Smooth muscle cell (in vitro differentiated cells): ENCODE measurements at regions not wholly inside any gene's neighbourhood (a gene's known extent, or its start where the extent isn't known, plus 50 kb on each side); places are given as distances from the start of the nearest gene placed in this dataset.

Source experiments
- DNase-seq: peaks from one replicate; lab custom pipeline; 2025; ENCODE audit not compliant: unreplicated experiment; lab: John Stamatoyannopoulos, UW
- H2AFZ ChIP-seq: fragments of 200-600 bp; sonication (generic); 2 replicates; pipeline ENCODE4 v1.6.0; 2016; ENCODE audit warnings: antibody characterized with exemption, low read depth, mild to moderate bottlenecking
- H3F3A ChIP-seq: fragments of 200-600 bp; sonication (generic); 2 replicates; pipeline ENCODE4 v1.6.0; 2017; ENCODE audit warnings: antibody characterized with exemption, low read depth
- H3K27ac ChIP-seq: fragments of 200-600 bp; sonication (generic); 2 replicates; pipeline ENCODE4 v1.5.1; 2016; ENCODE audit warnings: low read depth, mild to moderate bottlenecking
- H3K27me3 ChIP-seq: fragments of 200-600 bp; sonication (generic); 2 replicates; pipeline ENCODE4 v1.6.1; 2016; ENCODE audit warnings: low read depth, mild to moderate bottlenecking
- H3K36me3 ChIP-seq: fragments of 200-600 bp; sonication (generic); 2 replicates; pipeline ENCODE4 v1.5.1; 2016; ENCODE audit warnings: low read depth
- H3K4me1 ChIP-seq: fragments of 200-600 bp; sonication (generic); 2 replicates; pipeline ENCODE4 v1.5.1; 2016; ENCODE audit warnings: low read depth
- H3K4me2 ChIP-seq: fragments of 200-600 bp; sonication (generic); 2 replicates; pipeline ENCODE4 v1.6.0; 2016; ENCODE audit warnings: mild to moderate bottlenecking
- H3K4me3 ChIP-seq: fragments of 200-600 bp; sonication (generic); 2 replicates; pipeline ENCODE4 v1.5.1; 2016; ENCODE audit warnings: mild to moderate bottlenecking
- H3K79me2 ChIP-seq: fragments of 200-600 bp; sonication (generic); 2 replicates; pipeline ENCODE4 v1.6.0; 2016; ENCODE audit warnings: low read depth, mild to moderate bottlenecking
- H3K9ac ChIP-seq: fragments of 200-600 bp; sonication (generic); 2 replicates; pipeline ENCODE4 v1.6.0; 2016; ENCODE audit warnings: low read depth
- H3K9me3 ChIP-seq: fragments of 200-600 bp; sonication (generic); replicated peaks from 2 replicates; pipeline ENCODE4 v1.5.1; 2016; ENCODE audit warnings: low read depth
- H4K20me1 ChIP-seq: fragments of 200-600 bp; sonication (generic); 2 replicates; pipeline ENCODE4 v1.6.0; 2016; ENCODE audit warnings: low read depth
- WGBS: methylation state at CpG from one replicate; pipeline ENCODE4 v1.1.7; 2016; ENCODE audit warnings: low lambda C conversion rate; 5-methylcytosine and 5-hydroxymethylcytosine counted together
- TF ChIP-seq, protein P1 (sequence below): fragments of 200-600 bp; sonication (generic); IDR thresholded peaks from 2 replicates; pipeline ENCODE4 v1.5.1; 2017; ENCODE audit warnings: borderline replicate concordance, mild to moderate bottlenecking, antibody characterized with exemption; ENCODE audit not compliant: insufficient read depth, poor library complexity, severe bottlenecking

DNA sequence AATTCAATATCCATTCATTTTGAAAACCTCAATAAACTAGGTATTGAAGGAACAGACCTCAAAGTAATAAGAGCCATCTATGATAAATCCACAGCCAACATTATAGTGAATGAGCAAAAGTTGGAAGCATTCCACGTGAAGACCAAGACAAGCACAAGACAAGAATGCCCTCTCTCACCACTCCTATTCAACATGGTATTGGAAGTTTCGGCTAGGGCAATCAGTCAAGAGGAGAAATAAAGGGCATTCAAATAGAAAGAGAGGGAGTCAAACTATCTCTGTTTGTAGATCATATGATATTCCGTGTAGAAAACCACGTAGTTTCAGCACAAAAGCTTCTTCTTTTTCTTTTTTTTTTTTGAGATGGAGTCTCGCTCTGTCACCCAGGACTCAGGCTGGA lies 550.3 kb downstream of the FSCB start:
- Histone ChIP-seq H3K9me3 (no peaks in the 10 kb centered on the region), H3K27me3 (no peaks in the 10 kb centered on the region), H3F3A (no peaks in the 10 kb centered on the region), H4K20me1 (no peaks in the 10 kb centered on the region), H3K4me3 (no peak overlapping the region), H3K4me2 (no peak overlapping the region), H3K4me1 (no peaks in the 10 kb centered on the region), H3K79me2 (no peaks in the 10 kb centered on the region), H2AFZ (no peak overlapping the region), H3K9ac (no peak overlapping the region), H3K36me3 (no peaks in the 10 kb centered on the region), H3K27ac (no peak overlapping the region)
- DNase-seq = no peak
- WGBS = 97% methylated on average over 5 of the region's 5 CpGs
- TF ChIP-seq, protein P1, sequence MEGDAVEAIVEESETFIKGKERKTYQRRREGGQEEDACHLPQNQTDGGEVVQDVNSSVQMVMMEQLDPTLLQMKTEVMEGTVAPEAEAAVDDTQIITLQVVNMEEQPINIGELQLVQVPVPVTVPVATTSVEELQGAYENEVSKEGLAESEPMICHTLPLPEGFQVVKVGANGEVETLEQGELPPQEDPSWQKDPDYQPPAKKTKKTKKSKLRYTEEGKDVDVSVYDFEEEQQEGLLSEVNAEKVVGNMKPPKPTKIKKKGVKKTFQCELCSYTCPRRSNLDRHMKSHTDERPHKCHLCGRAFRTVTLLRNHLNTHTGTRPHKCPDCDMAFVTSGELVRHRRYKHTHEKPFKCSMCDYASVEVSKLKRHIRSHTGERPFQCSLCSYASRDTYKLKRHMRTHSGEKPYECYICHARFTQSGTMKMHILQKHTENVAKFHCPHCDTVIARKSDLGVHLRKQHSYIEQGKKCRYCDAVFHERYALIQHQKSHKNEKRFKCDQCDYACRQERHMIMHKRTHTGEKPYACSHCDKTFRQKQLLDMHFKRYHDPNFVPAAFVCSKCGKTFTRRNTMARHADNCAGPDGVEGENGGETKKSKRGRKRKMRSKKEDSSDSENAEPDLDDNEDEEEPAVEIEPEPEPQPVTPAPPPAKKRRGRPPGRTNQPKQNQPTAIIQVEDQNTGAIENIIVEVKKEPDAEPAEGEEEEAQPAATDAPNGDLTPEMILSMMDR = no peak

DNA sequence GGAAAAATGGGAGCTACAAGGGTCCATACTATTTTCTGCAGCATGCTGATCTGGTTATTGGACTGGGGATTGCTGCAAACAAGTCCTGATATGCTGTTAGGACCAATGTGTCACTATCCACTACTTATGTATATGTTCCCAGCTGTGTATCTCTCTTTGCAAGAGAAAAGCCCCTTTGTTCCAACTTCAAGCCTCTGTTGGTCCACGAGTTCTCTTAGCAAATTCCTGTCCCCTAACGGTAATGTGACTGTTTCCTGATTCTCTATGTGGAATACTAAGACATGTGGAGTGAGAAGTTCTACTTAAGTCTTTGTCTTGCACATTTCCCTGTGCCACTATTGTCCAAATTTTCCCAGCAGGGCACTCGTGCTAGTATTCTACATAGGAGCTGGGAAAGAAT lies 557.7 kb downstream of the FSCB start:
- TF ChIP-seq, protein P1 = no peak

DNA sequence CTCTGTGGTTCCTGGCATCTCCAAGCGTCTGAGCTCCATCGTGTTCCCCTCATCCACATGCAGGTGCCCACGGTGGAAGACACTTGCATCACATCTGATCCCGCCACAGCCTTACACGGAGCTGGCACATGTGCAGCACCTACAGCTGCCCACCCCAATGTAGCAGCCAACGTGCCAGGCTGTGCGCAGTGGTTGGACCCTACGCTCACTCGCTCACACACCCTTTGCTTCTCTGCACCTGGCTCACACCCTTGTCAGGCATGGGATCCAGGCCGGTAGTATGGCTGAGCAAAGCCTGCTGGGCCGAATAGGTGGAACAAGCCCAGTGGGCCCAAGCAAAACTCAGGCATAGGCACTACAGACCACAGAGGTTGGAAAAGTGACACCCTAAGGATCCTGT lies 567.2 kb downstream of the FSCB start:
- no peak overlapping the region for H3K4me2 ChIP-seq
- H3K9ac ChIP-seq = no peak overlapping the region
- H3K79me2 ChIP-seq = no peaks in the 10 kb centered on the region
- DNase-seq = no peak
- no peaks in the 10 kb centered on the region for H3K36me3 ChIP-seq
- H4K20me1 ChIP-seq = no peaks in the 10 kb centered on the region
- TF ChIP-seq, protein P1 = no peak
- no peak overlapping the region for H3K27ac ChIP-seq
- H3K27me3 ChIP-seq = no peaks in the 10 kb centered on the region
- H2AFZ ChIP-seq = no peak overlapping the region
- no peaks in the 10 kb centered on the region for H3F3A ChIP-seq
- no peak overlapping the region for H3K4me3 ChIP-seq
- no peaks in the 10 kb centered on the region for H3K4me1 ChIP-seq
- WGBS = 87% methylated on average over 11 of the region's 11 CpGs
- H3K9me3 ChIP-seq = no peaks in the 10 kb centered on the region

More for the DNA sequence above, 557.7 kb downstream of the FSCB start:
- Histone ChIP-seq H3K27ac (no peak overlapping the region), H3K4me2 (no peak overlapping the region), H3K36me3 (no peaks in the 10 kb centered on the region), H3K9me3 (no peaks in the 10 kb centered on the region), H3F3A (no peaks in the 10 kb centered on the region), H3K4me3 (no peak overlapping the region), H3K27me3 (no peaks in the 10 kb centered on the region), H3K4me1 (no peaks in the 10 kb centered on the region), H3K9ac (no peak overlapping the region), H3K79me2 (no peaks in the 10 kb centered on the region), H4K20me1 (no peaks in the 10 kb centered on the region), H2AFZ (no peak overlapping the region)
- no peak for DNase-seq
- 36% methylated on average over 3 of the region's 3 CpGs for WGBS

DNA sequence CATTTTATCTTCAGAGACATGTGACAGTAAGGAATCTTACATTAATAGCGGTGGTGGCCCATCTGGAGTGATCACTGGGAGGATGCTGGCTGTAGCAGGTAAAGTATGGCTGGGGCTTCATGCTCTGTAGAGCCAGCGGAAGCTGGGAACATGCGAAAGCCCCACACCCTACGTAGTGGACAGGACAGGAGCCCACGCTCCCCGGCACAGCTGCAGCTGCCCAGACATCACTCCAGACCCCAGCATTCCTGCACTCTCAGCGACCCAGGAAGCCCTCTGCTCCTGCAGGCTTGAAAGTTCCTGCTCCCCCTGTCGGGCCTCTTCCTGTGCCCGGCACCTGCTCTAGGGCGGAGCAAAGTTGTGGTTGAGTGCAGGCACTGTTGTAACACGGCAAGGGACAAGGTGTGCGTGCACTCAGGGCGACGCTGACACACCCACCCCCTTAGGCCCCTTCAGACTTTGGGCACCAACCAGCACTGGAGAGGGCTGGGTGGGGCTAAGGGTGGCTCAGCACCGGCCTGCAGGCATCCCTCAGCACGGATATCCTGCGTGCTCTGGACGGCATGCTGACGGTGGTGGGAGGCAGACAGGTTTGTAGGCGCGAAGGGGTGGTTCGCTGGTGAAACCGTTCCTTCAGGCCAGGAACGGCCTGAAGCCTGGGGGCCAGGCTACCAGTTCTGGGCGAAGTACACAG lies 568.3 kb downstream of the FSCB start:
- H2AFZ ChIP-seq = no peak overlapping the region
- no peaks in the 10 kb centered on the region for H3F3A ChIP-seq
- no peak overlapping the region for H3K27ac ChIP-seq
- no peak overlapping the region for H3K9ac ChIP-seq
- H3K4me1 ChIP-seq = no peaks in the 10 kb centered on the region
- no peaks in the 10 kb centered on the region for H3K36me3 ChIP-seq
- no peaks in the 10 kb centered on the region for H3K79me2 ChIP-seq
- H3K27me3 ChIP-seq = no peaks in the 10 kb centered on the region
- no peaks in the 10 kb centered on the region for H4K20me1 ChIP-seq
- no peak overlapping the region for H3K4me2 ChIP-seq
- no peak overlapping the region for H3K4me3 ChIP-seq
- 91% methylated on average over 25 of the region's 25 CpGs for WGBS
- no peaks in the 10 kb centered on the region for H3K9me3 ChIP-seq
- no peak for DNase-seq
- TF ChIP-seq, protein P1 = no peak
